Activated CD4-positive, CD25-positive, alpha-beta regulatory T cell treated with anti-CD3 and anti-CD28 coated beads, Interleukin-2, amount 50 U/mL, for 16 hours (primary cell): ENCODE measurements at regions not wholly inside any gene's neighbourhood (a gene's known extent, or its start where the extent isn't known, plus 50 kb on each side); places are given as distances from the start of the nearest gene placed in this dataset.
"Not testable (repeated sequence)": the region's sequence is repeated elsewhere in the genome, so short reads cannot be mapped to it uniquely, and the experiment has no call there.

Experiments
- DNase-seq: peaks from one replicate; pipeline ENCODE4 v3.0.0-alpha.2; 2020; ENCODE audit warnings: low read depth, low spot score

DNA sequence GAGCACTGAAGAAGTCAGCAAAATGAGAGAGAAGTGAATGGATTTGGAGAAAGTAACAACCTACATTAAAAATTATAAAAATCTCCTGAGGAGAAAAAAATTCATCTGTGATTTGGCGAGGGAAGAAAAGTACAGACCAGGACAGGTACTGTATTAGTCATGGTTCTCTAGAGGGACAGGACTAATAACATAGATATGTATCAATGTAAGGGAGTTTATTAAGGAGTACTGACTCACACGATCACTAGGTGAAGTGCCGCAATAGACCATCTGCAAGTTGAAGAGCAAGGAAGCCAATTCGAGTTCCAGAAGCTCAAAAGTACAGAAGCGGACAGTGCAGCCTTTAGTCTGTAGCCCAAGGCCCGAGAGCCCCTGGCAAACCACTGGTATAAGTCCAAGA lies 1004.4 kb upstream of the ALCAM start:
- no peak for DNase-seq

DNA sequence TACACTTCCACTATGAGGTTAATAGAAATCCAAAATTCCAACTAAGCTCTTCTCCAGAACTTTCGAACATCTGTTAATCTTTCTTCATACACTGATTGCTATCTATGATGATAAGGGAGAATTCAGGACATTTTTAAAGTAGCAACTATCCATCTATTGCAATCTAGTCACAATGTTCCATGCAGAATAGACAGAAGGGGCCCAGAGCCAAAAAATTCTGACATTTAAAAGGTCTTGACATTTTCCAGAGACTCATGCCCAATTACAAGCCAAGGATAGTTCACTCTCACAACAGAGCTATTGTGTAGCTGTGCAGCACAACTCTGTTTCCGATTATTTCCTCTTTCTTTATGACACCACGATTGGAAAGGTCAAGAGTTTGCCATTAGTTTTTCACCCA lies 999.7 kb upstream of the ALCAM start:
- no peak for DNase-seq

DNA sequence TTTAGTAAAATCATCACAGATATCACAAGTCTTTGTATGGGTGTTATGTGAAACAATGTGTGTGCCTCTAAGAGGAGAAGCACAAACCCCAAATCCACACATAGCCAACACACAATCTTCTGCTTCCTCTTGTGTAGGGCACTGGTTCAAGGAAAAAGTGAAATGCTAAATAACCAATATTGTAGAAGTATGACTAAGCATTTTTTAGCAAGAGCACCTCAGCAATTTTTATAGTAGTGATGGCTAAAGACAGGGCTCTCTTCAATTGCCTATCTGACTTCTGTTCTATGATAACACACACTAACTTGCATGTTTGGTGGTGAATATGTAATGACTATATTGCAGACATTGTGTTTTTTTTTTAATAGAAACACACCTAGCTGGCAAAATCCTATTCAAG lies 997.9 kb upstream of the ALCAM start:
- no peak for DNase-seq

DNA sequence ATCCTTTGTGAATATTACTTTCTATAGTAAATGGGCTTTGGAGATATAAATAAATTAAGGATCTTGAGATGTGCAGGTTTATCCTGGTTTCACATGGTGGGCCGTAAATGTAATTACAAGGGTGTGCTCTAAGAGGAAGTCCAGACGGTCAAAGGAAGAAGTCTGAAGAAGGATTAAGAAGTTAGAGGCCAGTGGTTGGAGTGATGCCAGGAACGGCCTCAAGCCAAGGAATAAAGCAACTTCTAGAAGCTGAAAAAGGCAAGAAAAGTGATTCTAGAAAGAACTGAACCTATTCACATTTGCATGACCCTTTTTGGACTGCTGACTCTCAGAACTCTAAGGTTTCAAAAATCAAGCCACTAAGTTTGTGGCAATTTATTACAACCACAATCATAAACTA lies 981.3 kb upstream of the ALCAM start:
- DNase-seq, result no peak

DNA sequence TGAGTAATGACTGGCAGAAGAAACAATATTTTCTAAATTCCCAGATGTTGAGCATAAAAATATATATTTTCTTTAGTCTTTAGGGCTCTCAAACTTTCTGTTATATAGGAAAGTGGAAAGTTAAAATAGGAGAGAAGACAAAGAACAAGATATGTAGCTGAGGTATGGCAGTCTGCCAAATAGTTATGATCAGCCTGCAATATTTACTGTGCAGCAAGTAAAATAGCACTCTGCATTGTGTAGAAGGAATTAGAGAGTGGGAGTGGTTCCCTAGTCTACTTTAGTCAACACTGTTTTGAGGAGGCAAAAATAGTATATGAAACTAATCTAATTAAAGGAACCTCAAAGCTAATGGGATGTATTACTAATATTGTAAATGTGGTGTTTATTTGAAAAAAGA lies 978.1 kb upstream of the ALCAM start:
- no peak for DNase-seq

DNA sequence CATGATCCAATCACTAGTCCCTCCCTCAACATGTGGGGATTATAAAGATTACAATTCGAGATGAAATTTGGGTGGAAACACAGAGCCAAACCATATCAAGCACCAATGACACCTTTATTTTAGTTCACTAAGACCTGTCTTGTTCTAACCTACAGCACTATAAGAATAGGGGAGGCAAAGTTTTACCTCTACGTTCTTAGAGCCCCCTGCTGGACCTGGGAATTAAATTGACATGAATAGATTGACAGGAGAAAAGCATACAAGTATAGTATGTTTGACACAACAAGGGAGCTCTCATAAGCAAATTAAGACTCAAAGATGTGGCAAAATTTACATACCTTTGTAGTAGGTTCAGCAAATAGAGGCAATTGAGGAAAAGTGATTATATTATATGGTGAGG lies 974.4 kb upstream of the ALCAM start:
- DNase-seq, result no peak

DNA sequence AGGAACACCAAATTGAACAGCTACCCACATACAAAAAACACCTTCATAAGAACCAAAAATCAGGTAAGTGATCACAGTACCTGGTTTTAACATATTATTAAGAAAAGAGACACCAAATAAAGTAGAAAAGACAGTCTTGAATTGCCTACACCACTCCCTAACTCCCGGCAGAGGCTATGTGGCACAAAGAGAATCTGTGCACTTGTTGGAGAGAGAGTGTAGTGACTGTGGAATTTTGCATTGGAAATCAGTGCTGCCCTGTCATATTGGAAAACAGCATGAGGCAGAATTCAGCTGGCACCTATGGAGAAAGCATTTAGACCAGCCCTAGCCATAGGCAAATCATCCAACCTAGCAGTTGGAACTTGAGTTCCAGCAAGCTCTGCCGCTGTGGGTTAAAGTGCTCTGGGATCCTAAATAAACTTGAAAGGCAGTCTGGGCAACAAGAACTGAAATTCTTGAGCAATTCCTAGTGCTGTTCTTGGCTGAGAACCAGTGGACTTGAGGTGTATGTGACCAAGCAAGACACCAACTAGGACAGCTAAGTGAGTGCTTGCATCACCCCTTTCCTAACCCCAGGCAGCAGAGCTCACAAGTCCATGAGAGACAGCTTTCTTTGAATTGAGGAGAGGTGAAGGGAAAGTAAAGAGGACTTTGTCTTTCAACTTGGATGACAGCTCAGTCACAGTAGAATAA lies 969.6 kb upstream of the ALCAM start:
- DNase-seq, result no peak

DNA sequence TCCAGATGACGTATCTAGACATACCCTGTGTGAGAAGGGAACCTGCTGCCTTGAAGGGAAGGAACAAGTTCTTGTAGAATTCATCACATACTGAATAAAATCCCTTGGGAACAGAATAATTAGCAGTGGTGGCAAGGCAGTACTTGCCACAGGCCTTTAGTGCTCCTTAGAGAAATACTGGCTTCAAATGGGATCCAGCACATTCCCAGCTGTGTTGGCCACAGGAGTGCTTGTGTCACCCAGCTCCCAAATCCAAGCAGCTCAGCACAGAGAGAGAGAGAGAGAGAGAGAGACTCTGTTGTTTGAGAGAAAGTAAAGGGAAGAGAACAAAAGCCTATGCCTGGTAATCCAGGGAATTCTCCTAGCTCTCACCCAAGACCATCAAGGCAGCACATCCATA lies 969.0 kb upstream of the ALCAM start:
- no peak for DNase-seq

DNA sequence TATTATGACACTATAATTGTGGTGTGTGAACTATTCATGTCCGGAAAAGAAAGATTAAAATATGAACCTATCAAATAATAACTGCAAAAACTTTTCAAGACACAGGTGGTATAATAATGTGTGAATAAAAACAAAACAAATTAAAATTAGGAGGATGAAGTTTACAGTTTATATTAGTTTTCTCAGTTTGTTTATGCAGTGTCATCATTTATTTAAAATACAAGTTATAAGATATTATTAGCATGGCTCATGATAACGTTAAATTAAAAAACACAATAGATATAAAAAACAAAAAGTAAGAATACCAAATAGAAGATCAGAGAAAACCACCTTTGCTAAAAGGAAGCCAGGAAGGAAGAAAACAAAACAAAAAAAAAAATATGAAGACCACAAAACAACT lies 963.8 kb upstream of the ALCAM start:
- DNase-seq, result no peak

DNA sequence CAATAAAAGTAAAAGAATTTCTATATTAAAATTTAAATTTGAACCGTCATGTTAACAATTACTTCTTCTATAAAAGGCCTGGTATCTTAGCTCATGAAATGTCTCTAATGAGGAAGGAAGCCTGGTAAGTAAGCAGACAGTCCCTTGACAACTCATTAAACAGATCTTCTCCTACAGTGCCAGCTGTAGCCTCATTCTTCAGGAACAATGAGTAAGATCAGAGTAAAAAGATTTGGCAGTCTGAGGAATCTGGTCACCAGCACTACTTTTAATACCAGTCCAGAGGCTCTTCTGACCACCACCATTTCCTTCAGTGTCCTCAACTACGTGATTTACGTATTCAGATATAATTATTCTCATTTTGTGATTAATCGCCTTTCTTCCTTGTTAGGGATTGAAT lies 955.0 kb upstream of the ALCAM start:
- no peak for DNase-seq

DNA sequence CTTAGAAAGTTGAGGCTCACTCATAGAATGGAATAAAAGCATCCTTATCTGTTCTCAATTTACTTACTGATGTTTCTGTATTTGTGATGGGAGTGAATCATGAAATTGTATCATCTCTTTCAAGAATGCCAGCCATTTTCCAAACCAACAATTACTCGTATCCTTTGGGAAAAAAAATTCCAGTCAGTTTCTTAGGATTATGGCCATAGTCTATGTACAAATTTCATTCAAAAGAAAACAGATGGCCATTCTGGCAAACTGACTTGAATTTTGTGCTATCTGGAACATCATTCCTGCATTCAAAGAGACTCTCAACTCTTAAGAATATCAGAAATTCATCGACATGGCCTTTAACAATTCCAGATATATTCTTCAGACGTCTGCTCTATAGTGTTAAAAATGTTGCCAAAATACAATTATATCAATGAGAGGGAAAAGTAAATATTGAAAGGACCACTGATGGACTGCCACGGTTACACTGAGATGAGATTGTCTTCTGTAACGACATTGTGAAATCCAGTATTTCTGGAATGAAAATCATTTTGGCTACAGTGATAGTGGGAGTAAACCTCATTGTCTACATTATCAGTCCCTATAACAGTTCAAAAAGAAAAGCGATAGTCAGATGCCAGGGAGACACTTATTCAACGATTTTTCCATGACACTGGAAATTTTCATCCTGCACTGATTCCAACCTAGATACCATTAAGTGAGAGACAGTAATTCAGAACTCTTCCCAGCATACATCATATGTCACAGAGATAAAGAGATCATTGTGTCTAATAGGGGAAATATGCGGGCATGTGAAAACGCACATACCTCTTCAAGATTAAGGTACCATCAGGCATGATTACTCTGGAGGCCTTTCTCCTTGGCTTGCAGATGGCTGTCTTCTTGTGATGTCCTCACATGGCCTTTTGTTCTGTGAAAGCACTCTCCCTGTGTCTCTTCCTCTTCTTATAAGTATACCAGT lies 953.8 kb upstream of the ALCAM start:
- no peak for DNase-seq

DNA sequence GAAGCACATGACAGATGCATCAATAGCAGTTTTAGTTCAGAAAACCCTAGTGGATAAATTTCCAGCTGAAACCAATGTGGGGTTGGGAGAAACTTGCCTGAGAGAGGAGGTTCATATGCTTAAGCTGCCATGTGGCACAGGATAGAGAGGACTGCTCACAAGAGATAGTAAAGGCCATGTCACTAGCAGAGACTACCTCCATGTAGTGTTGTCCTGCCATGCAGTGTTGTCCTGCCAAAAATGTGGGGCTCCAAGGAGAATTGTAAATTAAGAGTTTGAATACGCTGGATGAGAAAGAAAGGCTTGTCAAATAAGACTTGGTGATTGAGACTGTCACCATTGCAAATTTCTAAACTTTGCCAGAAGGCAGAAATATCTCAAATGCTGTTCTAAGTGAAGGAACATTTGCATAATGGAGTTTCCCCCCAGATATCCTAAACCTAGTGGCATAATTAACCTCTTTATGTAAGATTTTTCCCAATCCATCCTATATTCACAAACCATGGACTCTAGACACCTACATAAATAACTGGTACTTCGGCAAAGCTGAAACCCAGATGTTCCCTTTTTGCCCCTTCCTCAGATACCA lies 938.3 kb upstream of the ALCAM start:
- no peak for DNase-seq

DNA sequence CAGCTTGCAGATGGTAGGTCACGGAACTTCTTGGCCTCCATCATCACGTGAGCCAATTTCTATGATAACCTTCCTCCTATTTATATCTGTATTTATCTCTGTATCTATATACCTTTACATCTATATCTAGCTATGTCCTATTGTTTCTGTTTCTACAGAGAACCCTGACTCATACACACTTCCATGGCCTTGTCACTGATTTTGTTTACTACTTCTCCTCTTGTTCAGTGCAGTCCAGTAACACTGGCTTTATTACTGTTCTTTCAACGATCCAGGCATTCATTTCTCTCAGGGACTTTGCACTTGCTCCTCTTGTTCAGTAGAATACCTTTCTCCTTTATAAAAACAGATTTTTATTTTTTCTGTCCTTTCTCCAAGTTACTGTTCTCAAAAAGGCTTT lies 937.0 kb upstream of the ALCAM start:
- DNase-seq, result no peak

DNA sequence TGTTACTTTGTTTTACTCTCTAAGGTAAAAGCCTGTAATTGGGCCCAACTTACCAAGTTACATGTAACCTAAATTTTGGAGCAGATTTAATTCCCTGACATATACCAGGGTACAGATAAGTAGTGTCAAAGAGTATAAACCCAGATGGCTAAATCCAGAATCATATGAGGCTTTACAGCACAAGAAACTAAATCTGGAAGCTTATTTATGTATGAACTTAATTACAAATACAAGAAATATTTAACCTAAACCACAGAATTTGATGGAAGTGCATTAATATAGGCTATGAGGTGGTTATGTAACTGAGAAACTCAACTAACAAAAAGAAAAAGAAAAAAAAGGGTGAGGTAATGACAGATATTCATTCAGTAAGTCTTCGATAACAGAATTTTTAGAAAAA lies 930.2 kb upstream of the ALCAM start:
- DNase-seq, result no peak

DNA sequence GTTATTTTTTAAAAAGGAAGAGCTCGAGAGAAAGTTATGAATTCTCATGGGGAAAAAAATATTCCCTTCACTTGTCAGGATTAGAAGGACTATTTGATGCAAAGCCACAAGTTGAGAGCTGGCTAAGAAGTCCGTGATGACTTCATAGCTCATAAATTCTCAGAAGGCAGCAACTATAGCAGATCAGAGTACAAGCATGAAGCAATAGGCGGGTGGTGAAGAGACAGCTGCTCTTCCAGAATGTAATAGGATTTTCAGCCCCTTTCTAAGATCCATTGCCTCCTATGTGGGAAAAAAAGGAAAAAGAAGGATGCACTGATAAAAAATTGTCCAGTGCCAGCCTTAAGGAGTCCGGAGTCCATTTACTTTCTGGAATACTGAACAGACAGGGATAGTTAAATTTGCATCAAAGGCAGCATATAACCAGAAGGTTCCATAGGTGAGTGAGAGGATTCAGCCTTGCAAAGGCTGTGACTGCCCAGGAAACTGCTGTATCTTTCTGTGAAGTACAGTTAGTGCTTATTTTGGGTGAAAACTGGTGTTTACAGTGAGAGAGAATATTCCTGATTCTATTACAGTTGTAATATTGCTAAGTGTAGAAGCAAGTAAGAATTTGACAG lies 929.5 kb upstream of the ALCAM start:
- DNase-seq, result no peak

DNA sequence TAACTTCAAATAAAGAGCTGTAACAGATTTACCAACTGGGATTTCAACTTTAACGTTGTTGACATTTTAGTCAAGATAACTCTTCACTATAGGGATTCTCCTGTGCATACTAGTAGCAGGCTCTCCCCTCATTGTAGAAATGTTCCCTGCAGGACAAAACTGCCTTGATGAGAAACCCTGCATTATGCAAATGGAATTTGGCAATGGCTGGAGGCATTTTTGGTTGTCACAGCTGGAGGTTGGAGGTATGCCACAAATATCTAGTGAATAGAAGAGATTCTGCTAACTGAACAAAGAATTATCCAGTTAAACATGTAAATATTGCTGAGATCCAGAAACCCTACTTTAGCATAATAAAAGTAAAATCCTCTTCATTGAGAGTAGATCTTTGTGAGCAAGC lies 928.8 kb upstream of the ALCAM start:
- no peak for DNase-seq

DNA sequence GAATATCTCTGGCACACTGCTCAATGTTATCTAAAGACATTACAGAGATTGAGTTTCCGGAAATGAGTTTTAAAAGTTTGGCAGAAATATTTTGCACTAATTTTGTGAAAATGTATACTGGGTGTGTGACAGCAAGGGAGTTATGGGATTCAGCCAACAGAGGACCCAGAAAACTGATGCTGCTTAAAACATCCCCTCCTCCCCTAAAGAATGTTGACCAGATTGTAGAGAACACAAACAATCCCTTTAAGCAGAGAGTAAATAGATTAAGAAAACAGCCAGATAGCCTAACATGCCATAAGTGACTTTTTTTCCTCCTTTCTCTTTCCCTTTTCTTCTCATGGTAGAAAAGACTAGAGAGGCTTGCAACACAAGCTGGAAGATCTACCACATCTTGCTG lies 928.0 kb upstream of the ALCAM start:
- DNase-seq, result no peak

DNA sequence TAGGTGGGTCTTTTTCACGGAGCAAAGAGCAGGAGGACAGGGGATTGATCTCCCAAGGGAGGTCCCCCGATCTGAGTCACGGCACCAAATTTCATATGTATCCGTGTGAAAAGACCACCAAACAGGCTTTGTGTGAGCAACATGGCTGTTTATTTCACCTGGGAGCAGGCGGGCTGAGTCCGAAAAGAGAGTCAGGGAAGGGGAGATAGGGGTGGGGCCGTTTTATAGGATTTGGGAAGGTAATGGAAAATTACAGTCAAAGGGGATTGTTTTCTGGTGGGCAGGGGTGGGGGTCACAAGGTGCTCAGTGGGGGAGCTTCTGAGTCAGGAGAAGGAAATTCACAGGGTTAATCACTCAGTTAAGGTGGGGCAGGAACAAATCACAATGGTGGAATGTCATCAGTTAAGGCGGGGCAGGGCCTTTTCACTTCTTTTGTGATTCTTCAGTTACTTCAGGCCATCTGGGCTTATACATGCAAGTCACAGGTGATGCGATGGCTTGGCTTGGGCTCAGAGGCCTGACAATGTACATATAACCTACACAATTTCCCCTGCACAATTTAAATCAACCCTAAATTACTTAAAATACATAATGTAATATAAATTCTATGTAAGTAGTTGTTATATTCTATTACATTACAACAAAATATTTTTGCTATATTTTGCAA lies 921.3 kb upstream of the ALCAM start:
- not testable (repeated sequence) for DNase-seq

DNA sequence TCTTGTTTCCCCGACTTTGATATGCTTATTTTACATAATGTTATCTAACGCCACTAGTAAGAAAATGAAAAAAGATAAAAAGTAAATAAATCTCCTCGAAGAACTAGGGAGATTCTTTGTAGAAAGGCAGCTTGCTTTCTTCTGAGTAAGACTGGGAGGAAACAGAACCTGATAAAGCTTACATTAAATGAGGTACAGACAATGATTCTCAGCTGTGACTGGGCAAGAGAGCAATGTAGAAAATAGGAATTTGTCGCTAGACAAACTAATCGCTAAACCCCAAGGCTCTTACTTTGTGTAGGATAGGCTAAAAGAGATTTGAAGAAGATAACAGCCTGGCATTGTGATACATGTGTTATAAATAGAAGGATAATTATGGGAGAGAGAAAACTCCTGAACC lies 919.0 kb upstream of the ALCAM start:
- DNase-seq, result no peak

DNA sequence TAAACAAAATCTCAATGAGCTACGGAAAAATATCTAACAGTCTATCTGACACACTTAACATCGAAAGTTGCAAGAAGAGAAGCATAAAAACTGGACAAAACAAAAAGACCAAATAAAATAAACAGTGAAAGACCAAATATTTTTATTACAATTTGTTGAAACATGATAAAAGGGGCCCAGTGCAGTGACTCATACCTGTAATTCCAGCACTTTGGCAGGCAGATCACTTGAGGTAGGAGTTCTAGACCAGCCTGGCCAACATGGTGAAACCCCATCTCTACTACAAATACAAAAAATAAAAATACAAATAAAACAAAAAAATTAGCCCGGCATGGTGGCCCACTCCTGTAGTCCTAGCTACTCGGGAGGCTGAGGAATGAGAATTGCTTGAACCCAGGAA lies 914.0 kb upstream of the ALCAM start:
- DNase-seq, result no peak

DNA sequence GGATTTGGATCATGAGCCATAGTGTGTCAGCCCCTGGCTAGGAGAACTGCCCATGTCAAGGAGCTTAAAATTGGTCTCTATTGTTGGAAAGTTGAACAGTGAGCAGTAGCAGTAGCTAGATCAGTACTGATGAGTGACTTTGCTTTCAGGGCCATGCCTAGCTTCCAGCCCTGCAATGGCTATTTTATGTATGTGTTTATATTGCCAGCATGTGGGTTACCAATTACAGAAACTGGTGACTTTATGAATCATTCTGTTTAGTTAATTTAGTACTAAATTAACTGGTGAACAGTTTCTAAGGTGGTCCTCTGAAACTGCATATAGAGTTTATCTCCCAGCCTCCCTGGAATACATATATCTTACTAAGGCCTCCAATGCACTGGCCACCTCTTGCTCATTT lies 908.1 kb upstream of the ALCAM start:
- no peak for DNase-seq
